GM10266 (cell line): ENCODE measurements at regions not wholly inside any gene's neighbourhood (a gene's known extent, or its start where the extent isn't known, plus 50 kb on each side); places are given as distances from the start of the nearest gene placed in this dataset.

Source experiments
- DNase-seq: peaks from one replicate; pipeline ENCODE4 v3.0.0; 2012; ENCODE audit errors: extremely low spot score
- CTCF ChIP-seq: IDR thresholded peaks from 2 replicates; pipeline ENCODE4 v1.5.1; 2012; ENCODE audit warnings: mild to moderate bottlenecking, low read depth; ENCODE audit not compliant: control insufficient read depth, insufficient read depth; ENCODE audit errors: missing control alignments

GRCh38 chr17:79374087-79374689, 236.7 kb downstream of the RBFOX3 start:
- TF ChIP-seq CTCF = no peak
- no peak for DNase-seq

- TF ChIP-seq CTCF = no peak
- no peak for DNase-seq
Observed at GRCh38 chr17:79372470-79373238, 238.2 kb downstream of the RBFOX3 start.

- TF ChIP-seq CTCF = no peak
- DNase-seq = no peak
Observed at GRCh38 chr17:79371984-79372383, 238.9 kb downstream of the RBFOX3 start.

- TF ChIP-seq CTCF = no peak
- no peak for DNase-seq
Observed at GRCh38 chr17:79370594-79370993, 240.3 kb downstream of the RBFOX3 start.

GRCh38 chr17:79370126-79370525, 240.7 kb downstream of the RBFOX3 start:
- no peak for TF ChIP-seq CTCF
- DNase-seq = no peak

- no peak for TF ChIP-seq CTCF
- no peak for DNase-seq
Observed at GRCh38 chr17:79369532-79369931, 241.3 kb downstream of the RBFOX3 start.

- TF ChIP-seq CTCF = no peak
- DNase-seq = no peak
Observed at GRCh38 chr17:79369001-79369400, 241.8 kb downstream of the RBFOX3 start.
